ENCODE measurements at regions not wholly inside any gene's neighbourhood (a gene's known extent, or its start where the extent isn't known, plus 50 kb on each side); places are given as distances from the start of the nearest gene placed in this dataset.

DNA sequence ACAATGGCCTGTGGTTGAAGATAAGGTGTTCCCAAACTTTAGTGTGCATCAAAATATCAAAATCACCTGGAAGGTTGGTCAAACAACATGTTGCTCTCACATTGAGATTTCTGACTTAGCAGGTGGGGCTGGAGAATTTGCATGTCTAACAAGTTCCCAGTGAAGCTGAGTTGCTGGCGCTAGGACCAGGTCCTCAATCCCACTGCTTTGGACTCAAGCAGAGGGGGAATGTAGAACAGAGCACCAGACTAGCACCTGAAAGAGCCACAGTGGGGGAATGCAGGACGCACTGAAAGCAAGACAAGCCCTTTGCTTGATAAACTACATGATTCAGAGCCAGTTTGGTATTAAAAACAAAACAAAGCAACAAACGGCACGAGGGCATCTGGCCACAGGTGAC is 458.1 kb downstream of the MTRR start (continued):
- TF ChIP-seq, protein P1, sequence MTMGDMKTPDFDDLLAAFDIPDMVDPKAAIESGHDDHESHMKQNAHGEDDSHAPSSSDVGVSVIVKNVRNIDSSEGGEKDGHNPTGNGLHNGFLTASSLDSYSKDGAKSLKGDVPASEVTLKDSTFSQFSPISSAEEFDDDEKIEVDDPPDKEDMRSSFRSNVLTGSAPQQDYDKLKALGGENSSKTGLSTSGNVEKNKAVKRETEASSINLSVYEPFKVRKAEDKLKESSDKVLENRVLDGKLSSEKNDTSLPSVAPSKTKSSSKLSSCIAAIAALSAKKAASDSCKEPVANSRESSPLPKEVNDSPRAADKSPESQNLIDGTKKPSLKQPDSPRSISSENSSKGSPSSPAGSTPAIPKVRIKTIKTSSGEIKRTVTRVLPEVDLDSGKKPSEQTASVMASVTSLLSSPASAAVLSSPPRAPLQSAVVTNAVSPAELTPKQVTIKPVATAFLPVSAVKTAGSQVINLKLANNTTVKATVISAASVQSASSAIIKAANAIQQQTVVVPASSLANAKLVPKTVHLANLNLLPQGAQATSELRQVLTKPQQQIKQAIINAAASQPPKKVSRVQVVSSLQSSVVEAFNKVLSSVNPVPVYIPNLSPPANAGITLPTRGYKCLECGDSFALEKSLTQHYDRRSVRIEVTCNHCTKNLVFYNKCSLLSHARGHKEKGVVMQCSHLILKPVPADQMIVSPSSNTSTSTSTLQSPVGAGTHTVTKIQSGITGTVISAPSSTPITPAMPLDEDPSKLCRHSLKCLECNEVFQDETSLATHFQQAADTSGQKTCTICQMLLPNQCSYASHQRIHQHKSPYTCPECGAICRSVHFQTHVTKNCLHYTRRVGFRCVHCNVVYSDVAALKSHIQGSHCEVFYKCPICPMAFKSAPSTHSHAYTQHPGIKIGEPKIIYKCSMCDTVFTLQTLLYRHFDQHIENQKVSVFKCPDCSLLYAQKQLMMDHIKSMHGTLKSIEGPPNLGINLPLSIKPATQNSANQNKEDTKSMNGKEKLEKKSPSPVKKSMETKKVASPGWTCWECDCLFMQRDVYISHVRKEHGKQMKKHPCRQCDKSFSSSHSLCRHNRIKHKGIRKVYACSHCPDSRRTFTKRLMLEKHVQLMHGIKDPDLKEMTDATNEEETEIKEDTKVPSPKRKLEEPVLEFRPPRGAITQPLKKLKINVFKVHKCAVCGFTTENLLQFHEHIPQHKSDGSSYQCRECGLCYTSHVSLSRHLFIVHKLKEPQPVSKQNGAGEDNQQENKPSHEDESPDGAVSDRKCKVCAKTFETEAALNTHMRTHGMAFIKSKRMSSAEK (CRISPR knock-in tag; IDR thresholded peaks at IDR 0.05; ENCODE audit: borderline replicate concordance) = no peak
- TF ChIP-seq KAT7 (CRISPR knock-in tag; IDR thresholded peaks at IDR 0.05; ENCODE audit: borderline replicate concordance) = no peak
- no peak for TF ChIP-seq GTF2I (CRISPR knock-in tag; conservative IDR thresholded peaks at IDR 0.05)
- no peak for TF ChIP-seq ZNF423 (CRISPR knock-in tag; IDR thresholded peaks at IDR 0.05)

DNA sequence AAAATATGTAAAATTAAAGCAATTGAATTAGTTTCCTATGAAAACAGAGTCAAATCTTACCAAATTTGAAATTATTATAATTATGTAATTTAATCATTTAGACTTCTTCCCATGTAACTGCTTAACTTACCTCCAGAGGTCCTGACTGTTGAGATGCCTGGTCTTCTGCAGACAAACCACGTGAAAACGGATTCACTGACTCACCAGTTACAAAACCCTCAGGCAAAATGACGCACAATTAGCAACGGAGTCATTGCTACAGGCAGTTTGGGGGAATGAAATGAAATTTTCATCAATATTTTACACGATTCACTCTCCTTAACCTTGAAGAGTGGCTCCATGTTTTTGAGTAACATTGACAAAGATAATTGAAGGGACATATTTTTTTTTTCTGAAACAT is 460.8 kb downstream of the MTRR start:
- CTCF ChIA-PET = no interaction called here
- no peak for ATAC-seq
- no peaks in the 10 kb centered on the region for H3K36me3 Mint-ChIP-seq
- TF ChIP-seq, protein P2, sequence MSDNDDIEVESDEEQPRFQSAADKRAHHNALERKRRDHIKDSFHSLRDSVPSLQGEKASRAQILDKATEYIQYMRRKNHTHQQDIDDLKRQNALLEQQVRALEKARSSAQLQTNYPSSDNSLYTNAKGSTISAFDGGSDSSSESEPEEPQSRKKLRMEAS (CRISPR knock-in tag; IDR thresholded peaks at IDR 0.05) = no peak
- TF ChIP-seq, protein P3, sequence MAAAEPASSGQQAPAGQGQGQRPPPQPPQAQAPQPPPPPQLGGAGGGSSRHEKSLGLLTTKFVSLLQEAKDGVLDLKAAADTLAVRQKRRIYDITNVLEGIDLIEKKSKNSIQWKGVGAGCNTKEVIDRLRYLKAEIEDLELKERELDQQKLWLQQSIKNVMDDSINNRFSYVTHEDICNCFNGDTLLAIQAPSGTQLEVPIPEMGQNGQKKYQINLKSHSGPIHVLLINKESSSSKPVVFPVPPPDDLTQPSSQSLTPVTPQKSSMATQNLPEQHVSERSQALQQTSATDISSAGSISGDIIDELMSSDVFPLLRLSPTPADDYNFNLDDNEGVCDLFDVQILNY (CRISPR knock-in tag; IDR thresholded peaks at IDR 0.05) = no peak
- TF ChIP-seq, protein P4, sequence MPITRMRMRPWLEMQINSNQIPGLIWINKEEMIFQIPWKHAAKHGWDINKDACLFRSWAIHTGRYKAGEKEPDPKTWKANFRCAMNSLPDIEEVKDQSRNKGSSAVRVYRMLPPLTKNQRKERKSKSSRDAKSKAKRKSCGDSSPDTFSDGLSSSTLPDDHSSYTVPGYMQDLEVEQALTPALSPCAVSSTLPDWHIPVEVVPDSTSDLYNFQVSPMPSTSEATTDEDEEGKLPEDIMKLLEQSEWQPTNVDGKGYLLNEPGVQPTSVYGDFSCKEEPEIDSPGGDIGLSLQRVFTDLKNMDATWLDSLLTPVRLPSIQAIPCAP (CRISPR knock-in tag; IDR thresholded peaks at IDR 0.05) = no peak
- TF ChIP-seq, protein P5, sequence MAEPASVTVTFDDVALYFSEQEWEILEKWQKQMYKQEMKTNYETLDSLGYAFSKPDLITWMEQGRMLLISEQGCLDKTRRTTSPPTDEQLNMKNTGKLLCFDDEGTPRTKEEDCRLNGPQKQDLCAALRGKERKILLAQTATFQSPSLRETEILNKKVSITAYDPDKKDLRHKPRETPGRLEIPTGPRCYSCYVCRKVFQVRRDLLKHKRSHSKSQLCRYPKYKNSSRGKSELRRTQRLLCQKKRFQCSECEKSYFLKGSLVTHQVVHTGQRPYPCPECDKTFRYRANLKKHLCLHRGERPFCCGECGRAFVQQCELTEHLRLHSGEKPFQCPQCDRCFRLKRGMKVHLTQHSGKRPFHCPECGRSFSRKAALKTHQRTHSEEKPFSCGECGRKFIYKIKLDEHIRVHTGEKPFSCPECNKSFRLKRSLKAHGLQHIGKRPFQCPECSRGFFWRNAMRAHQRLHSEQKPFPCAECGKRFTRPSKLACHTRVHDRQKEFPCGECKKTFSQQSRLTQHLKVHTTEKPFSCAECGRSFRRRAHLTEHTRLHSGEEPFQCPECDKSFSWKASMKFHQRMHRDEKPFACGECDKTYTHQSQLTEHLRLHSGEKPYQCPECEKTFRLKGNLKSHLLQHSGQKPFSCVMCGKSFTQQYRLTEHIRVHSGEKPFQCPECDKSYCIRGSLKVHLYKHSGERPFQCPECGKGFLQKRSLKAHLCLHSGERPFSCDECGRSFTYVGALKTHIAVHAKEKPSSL (CRISPR knock-in tag; conservative IDR thresholded peaks at IDR 0.05) = no peak
- TF ChIP-seq, protein P6, sequence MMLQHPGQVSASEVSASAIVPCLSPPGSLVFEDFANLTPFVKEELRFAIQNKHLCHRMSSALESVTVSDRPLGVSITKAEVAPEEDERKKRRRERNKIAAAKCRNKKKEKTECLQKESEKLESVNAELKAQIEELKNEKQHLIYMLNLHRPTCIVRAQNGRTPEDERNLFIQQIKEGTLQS (CRISPR knock-in tag; conservative IDR thresholded peaks at IDR 0.05) = no peak
- TF ChIP-seq ZNF219 (CRISPR knock-in tag; IDR thresholded peaks at IDR 0.05; ENCODE audit: borderline replicate concordance) = no peak
- TF ChIP-seq, protein P7, sequence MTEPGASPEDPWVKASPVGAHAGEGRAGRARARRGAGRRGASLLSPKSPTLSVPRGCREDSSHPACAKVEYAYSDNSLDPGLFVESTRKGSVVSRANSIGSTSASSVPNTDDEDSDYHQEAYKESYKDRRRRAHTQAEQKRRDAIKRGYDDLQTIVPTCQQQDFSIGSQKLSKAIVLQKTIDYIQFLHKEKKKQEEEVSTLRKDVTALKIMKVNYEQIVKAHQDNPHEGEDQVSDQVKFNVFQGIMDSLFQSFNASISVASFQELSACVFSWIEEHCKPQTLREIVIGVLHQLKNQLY (CRISPR knock-in tag; IDR thresholded peaks at IDR 0.05) = no peak
- TF ChIP-seq, protein P8, sequence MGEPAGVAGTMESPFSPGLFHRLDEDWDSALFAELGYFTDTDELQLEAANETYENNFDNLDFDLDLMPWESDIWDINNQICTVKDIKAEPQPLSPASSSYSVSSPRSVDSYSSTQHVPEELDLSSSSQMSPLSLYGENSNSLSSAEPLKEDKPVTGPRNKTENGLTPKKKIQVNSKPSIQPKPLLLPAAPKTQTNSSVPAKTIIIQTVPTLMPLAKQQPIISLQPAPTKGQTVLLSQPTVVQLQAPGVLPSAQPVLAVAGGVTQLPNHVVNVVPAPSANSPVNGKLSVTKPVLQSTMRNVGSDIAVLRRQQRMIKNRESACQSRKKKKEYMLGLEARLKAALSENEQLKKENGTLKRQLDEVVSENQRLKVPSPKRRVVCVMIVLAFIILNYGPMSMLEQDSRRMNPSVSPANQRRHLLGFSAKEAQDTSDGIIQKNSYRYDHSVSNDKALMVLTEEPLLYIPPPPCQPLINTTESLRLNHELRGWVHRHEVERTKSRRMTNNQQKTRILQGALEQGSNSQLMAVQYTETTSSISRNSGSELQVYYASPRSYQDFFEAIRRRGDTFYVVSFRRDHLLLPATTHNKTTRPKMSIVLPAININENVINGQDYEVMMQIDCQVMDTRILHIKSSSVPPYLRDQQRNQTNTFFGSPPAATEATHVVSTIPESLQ (CRISPR knock-in tag; IDR thresholded peaks at IDR 0.05) = no peak
- TF ChIP-seq NR2C2 (CRISPR knock-in tag; IDR thresholded peaks at IDR 0.05) = no peak
- no peak for TF ChIP-seq SMAD4 (CRISPR knock-in tag; IDR thresholded peaks at IDR 0.05)
- TF ChIP-seq SOX15 (CRISPR knock-in tag; IDR thresholded peaks at IDR 0.05) = no peak
- TF ChIP-seq ZBTB21 (CRISPR knock-in tag; IDR thresholded peaks at IDR 0.05; ENCODE audit: borderline replicate concordance) = no peak
- TF ChIP-seq FOXJ3 (CRISPR knock-in tag; IDR thresholded peaks at IDR 0.05; ENCODE audit: borderline replicate concordance) = no peak
- TF ChIP-seq NFYB (CRISPR knock-in tag; conservative IDR thresholded peaks at IDR 0.05; ENCODE audit: low read depth) = no peak
- TF ChIP-seq, protein P9, sequence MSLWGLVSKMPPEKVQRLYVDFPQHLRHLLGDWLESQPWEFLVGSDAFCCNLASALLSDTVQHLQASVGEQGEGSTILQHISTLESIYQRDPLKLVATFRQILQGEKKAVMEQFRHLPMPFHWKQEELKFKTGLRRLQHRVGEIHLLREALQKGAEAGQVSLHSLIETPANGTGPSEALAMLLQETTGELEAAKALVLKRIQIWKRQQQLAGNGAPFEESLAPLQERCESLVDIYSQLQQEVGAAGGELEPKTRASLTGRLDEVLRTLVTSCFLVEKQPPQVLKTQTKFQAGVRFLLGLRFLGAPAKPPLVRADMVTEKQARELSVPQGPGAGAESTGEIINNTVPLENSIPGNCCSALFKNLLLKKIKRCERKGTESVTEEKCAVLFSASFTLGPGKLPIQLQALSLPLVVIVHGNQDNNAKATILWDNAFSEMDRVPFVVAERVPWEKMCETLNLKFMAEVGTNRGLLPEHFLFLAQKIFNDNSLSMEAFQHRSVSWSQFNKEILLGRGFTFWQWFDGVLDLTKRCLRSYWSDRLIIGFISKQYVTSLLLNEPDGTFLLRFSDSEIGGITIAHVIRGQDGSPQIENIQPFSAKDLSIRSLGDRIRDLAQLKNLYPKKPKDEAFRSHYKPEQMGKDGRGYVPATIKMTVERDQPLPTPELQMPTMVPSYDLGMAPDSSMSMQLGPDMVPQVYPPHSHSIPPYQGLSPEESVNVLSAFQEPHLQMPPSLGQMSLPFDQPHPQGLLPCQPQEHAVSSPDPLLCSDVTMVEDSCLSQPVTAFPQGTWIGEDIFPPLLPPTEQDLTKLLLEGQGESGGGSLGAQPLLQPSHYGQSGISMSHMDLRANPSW (CRISPR knock-in tag; conservative IDR thresholded peaks at IDR 0.05; ENCODE audit: low read depth) = no peak
- TF ChIP-seq ZNF396 (CRISPR knock-in tag; IDR thresholded peaks at IDR 0.05; ENCODE audit: borderline replicate concordance) = no peak

More for the DNA sequence above, 460.8 kb downstream of the MTRR start:
- H3K9me3 Mint-ChIP-seq = no peaks in the 10 kb centered on the region
- H3K27me3 Mint-ChIP-seq (ENCODE audit: low read depth) = no peaks in the 10 kb centered on the region; the same call in 1 of the 2 replicates
- H3K27ac Mint-ChIP-seq = no peak overlapping the region
- peaks cover 20% of the 10 kb centered on the region for H3K4me1 Mint-ChIP-seq
- DNase-seq (ENCODE audit: low spot score) = no peak
- H3K4me3 Mint-ChIP-seq = no peak overlapping the region
- POLR2A ChIA-PET = no interaction called here
